ENCODE measurements at regions not wholly inside any gene's neighbourhood (a gene's known extent, or its start where the extent isn't known, plus 50 kb on each side); places are given as distances from the start of the nearest gene placed in this dataset.

DNA sequence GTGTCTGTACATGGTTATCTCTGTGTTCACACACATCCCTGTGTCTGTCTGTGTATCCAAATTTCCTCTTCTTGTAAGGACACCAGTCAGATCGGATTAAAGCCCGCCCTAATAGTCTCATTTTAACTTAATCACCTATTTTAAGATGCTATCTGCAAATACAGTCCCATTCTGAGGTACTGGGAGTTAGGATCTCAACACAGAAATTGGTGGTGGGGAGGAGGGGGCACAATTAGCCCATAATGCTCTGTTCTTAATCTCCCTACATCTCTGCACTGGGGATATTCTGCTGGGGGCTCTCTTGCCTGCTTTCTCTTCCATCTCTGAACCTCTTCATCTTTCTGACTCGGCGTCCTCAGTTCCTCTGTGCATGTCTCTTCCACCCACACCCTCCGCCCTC lies 320.7 kb downstream of the CDC5L start:
- FAIRE-seq (no peak), DNase-seq (ENCODE audit: low read depth, low spot score) (no peak)
- Histone ChIP-seq H2AFZ (ENCODE audit: control insufficient read depth, low read length) (no peak overlapping the region), H4K20me1 (ENCODE audit: control insufficient read depth, extremely low read depth, insufficient read depth, low read length) (no peaks in the 10 kb centered on the region), H3K27me3 (ENCODE audit: control insufficient read depth, extremely low read depth, insufficient read depth, low read length) (no peaks in the 10 kb centered on the region), H3K4me3 (ENCODE audit: control insufficient read depth in 2 of 3, extremely low read depth in 1 of 3, insufficient read depth in 2 of 3, low read depth in 1 of 3, low read length in 3 of 3) (no peak overlapping the region), H3K4me2 (ENCODE audit: control insufficient read depth, extremely low read depth, insufficient read depth, low read depth, low read length) (no peak overlapping the region), H3K9me1 (ENCODE audit: control insufficient read depth, extremely low read depth, insufficient read depth, low read length) (no peaks in the 10 kb centered on the region), H3K9me3 (ENCODE audit: control insufficient read depth, low read depth, low read length) (no peaks in the 10 kb centered on the region), H3K27ac (ENCODE audit: control insufficient read depth, insufficient read depth, low read length) (no peak overlapping the region), H3K36me3 (ENCODE audit: control insufficient read depth in 2 of 2, extremely low read depth in 1 of 2, insufficient read depth in 2 of 2, low read length in 2 of 2) (no peaks in the 10 kb centered on the region), H3K4me1 (ENCODE audit: control insufficient read depth, extremely low read depth, insufficient read depth, low read length) (no peaks in the 10 kb centered on the region), H3K9ac (ENCODE audit: control insufficient read depth, extremely low read depth, insufficient read depth, low read length) (no peak overlapping the region), H3K79me2 (ENCODE audit: control insufficient read depth, insufficient read depth, low read length) (no peaks in the 10 kb centered on the region)
- TF ChIP-seq, protein P1, sequence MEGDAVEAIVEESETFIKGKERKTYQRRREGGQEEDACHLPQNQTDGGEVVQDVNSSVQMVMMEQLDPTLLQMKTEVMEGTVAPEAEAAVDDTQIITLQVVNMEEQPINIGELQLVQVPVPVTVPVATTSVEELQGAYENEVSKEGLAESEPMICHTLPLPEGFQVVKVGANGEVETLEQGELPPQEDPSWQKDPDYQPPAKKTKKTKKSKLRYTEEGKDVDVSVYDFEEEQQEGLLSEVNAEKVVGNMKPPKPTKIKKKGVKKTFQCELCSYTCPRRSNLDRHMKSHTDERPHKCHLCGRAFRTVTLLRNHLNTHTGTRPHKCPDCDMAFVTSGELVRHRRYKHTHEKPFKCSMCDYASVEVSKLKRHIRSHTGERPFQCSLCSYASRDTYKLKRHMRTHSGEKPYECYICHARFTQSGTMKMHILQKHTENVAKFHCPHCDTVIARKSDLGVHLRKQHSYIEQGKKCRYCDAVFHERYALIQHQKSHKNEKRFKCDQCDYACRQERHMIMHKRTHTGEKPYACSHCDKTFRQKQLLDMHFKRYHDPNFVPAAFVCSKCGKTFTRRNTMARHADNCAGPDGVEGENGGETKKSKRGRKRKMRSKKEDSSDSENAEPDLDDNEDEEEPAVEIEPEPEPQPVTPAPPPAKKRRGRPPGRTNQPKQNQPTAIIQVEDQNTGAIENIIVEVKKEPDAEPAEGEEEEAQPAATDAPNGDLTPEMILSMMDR (optimal IDR thresholded peaks at IDR 0.05 in 1 of 3, IDR thresholded peaks at IDR 0.05 in 1 of 3, conservative IDR thresholded peaks at IDR 0.05 in 1 of 3; ENCODE audit: extremely low read depth in 1 of 3, insufficient read depth in 2 of 3, low read length in 3 of 3), result no peak
- TF ChIP-seq EZH2 (IDR thresholded peaks at IDR 0.05; ENCODE audit: low read length), result no peak
- dilution Hi-C loops (cut with MboI; ENCODE audit: extremely low pct_ligation_motif_present, low sequenced_read_pairs), result no loop called here

DNA sequence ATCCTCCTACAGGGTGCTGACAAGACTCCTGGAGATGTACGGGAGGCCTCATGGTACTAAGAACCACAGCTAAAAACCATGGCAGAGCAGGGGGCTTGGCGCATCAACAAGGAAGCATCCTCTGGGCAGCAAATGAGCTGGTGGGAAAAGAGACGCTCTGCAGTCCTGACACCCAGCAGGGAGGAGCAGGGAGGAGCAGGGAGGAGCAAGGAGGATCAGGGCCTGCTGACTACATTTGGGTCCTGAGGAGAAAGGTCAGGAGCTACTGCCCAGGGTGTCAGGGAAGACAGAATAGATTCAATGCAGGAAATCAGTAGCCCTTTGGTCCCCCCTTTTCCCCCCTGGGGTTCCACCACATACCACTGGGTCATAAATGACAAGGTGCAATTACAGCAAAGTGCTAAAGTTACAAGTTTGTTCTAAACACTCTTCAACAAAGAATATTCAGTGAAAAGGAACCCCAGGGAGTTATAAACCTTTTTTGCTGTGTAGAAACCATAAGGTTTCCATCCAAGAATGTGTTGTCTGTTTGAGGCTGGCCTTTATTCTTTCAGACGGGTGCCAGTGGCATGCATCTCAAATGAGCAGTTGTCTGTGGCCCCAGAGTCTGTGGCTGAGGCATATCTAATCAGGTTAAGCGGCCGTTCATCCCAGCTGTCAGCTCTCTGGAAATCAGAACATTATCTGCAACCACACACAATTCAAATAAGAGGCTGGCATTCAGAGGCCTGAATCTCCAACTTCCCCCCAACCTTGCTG lies 325.0 kb downstream of the CDC5L start:
- Histone ChIP-seq H3K4me2 (ENCODE audit: control insufficient read depth, extremely low read depth, insufficient read depth, low read depth, low read length) (no peak overlapping the region), H3K27ac (ENCODE audit: control insufficient read depth, insufficient read depth, low read length) (no peak overlapping the region), H4K20me1 (ENCODE audit: control insufficient read depth, extremely low read depth, insufficient read depth, low read length) (no peaks in the 10 kb centered on the region), H2AFZ (ENCODE audit: control insufficient read depth, low read length) (no peak overlapping the region), H3K9me3 (ENCODE audit: control insufficient read depth, low read depth, low read length) (no peaks in the 10 kb centered on the region), H3K79me2 (ENCODE audit: control insufficient read depth, insufficient read depth, low read length) (no peaks in the 10 kb centered on the region), H3K9me1 (ENCODE audit: control insufficient read depth, extremely low read depth, insufficient read depth, low read length) (no peaks in the 10 kb centered on the region), H3K4me3 (ENCODE audit: control insufficient read depth in 2 of 3, extremely low read depth in 1 of 3, insufficient read depth in 2 of 3, low read depth in 1 of 3, low read length in 3 of 3) (no peak overlapping the region), H3K27me3 (ENCODE audit: control insufficient read depth, extremely low read depth, insufficient read depth, low read length) (peaks cover 3% of the 10 kb centered on the region), H3K36me3 (ENCODE audit: control insufficient read depth in 2 of 2, extremely low read depth in 1 of 2, insufficient read depth in 2 of 2, low read length in 2 of 2) (no peaks in the 10 kb centered on the region), H3K4me1 (ENCODE audit: control insufficient read depth, extremely low read depth, insufficient read depth, low read length) (no peaks in the 10 kb centered on the region), H3K9ac (ENCODE audit: control insufficient read depth, extremely low read depth, insufficient read depth, low read length) (no peak overlapping the region)
- dilution Hi-C loops (cut with MboI; ENCODE audit: extremely low pct_ligation_motif_present, low sequenced_read_pairs), result no loop called here
- TF ChIP-seq, protein P1 (optimal IDR thresholded peaks at IDR 0.05 in 1 of 3, IDR thresholded peaks at IDR 0.05 in 1 of 3, conservative IDR thresholded peaks at IDR 0.05 in 1 of 3; ENCODE audit: extremely low read depth in 1 of 3, insufficient read depth in 2 of 3, low read length in 3 of 3), result no peak
- TF ChIP-seq EZH2 (IDR thresholded peaks at IDR 0.05; ENCODE audit: low read length), result no peak
- DNase-seq (ENCODE audit: low read depth, low spot score) (no peak), FAIRE-seq (no peak)
